ENCODE measurements at regions not wholly inside any gene's neighbourhood (a gene's known extent, or its start where the extent isn't known, plus 50 kb on each side); places are given as distances from the start of the nearest gene placed in this dataset.

- TF ChIP-seq ZNF224 (CRISPR knock-in tag; IDR thresholded peaks at IDR 0.05) (no peak), RXRA (CRISPR knock-in tag; IDR thresholded peaks at IDR 0.05) (peak; percentile 47; the same call in 1 of the 2 replicates), CHD4 (IDR thresholded peaks at IDR 0.05; ENCODE audit: borderline replicate concordance, low read length) (0 out of 2 replicates have a peak, but pooled peaks have one; percentile 25), MAZ (IDR thresholded peaks at IDR 0.05; ENCODE audit: borderline replicate concordance, low read depth, low read length) (no peak), MAZ (CRISPR knock-in tag; IDR thresholded peaks at IDR 0.05; ENCODE audit: low read depth) (0 out of 2 replicates have a peak, but pooled peaks have one; percentile 31), GLMP (CRISPR knock-in tag; IDR thresholded peaks at IDR 0.05; ENCODE audit: borderline replicate concordance) (no peak), SRY (CRISPR knock-in tag; IDR thresholded peaks at IDR 0.05) (no peak), HNF1B (CRISPR knock-in tag; IDR thresholded peaks at IDR 0.05) (peak; percentile 50; the same call in 1 of the 2 replicates), HOXA7 (CRISPR knock-in tag; IDR thresholded peaks at IDR 0.05) (no peak), RCOR2 (CRISPR knock-in tag; IDR thresholded peaks at IDR 0.05) (0 out of 2 replicates have a peak, but pooled peaks have one; percentile 9), AKNA (CRISPR knock-in tag; IDR thresholded peaks at IDR 0.05; ENCODE audit: borderline replicate concordance) (no peak), TCF7 (IDR thresholded peaks at IDR 0.05; ENCODE audit: low read depth) (no peak), HOXD1 (CRISPR knock-in tag; IDR thresholded peaks at IDR 0.05) (no peak), ZNF281 (CRISPR knock-in tag; IDR thresholded peaks at IDR 0.05; ENCODE audit: borderline replicate concordance) (no peak), NR0B2 (CRISPR knock-in tag; IDR thresholded peaks at IDR 0.05) (no peak), ZNF790 (CRISPR knock-in tag; IDR thresholded peaks at IDR 0.05; ENCODE audit: borderline replicate concordance) (no peak), ELF1 (CRISPR knock-in tag; IDR thresholded peaks at IDR 0.05) (no peak), THAP8 (CRISPR knock-in tag; IDR thresholded peaks at IDR 0.05; ENCODE audit: borderline replicate concordance) (no peak), SIX4 (CRISPR knock-in tag; IDR thresholded peaks at IDR 0.05) (no peak)
Measured at GRCh38 chr6:56370127-56370540, 122.8 kb upstream of the COL21A1 start (continued).

Data from HepG2 (cell line).